Loucy (cell line): ENCODE measurements at regions not wholly inside any gene's neighbourhood (a gene's known extent, or its start where the extent isn't known, plus 50 kb on each side); places are given as distances from the start of the nearest gene placed in this dataset.

Source experiments
- H2AFZ ChIP-seq: fragments of 200-600 bp; sonication (generic); 2 replicates; pipeline ENCODE4 v1.6.0; 2016; ENCODE audit warnings: antibody characterized with exemption, mild to moderate bottlenecking, low read length, moderate library complexity
- H3F3A ChIP-seq: fragments of 200-600 bp; 2 replicates; pipeline ENCODE4 v1.6.0; 2016; ENCODE audit warnings: antibody characterized with exemption, low read depth, mild to moderate bottlenecking
- H3K27me3 ChIP-seq: fragments of 200-600 bp; sonication (generic); 2 replicates; pipeline ENCODE4 v1.6.1; 2014; ENCODE audit warnings: low read length, mild to moderate bottlenecking; ENCODE audit not compliant: insufficient read depth, poor library complexity, severe bottlenecking
- H3K36me3 ChIP-seq: fragments of 200-600 bp; sonication (generic); 2 replicates; pipeline ENCODE4 v1.6.1; 2016; ENCODE audit warnings: low read length; ENCODE audit not compliant: insufficient read depth
- H3K4me1 ChIP-seq: fragments of 200-600 bp; sonication (generic); 2 replicates; pipeline ENCODE4 v1.5.1; 2014; ENCODE audit warnings: low read length, mild to moderate bottlenecking; ENCODE audit not compliant: insufficient read depth, poor library complexity, severe bottlenecking
- H3K4me2 ChIP-seq: fragments of 200-600 bp; sonication (generic); 2 replicates; pipeline ENCODE4 v1.6.0; 2014; ENCODE audit warnings: antibody characterized with exemption, low read length, low read depth, mild to moderate bottlenecking; ENCODE audit not compliant: poor library complexity, severe bottlenecking
- H3K4me3 ChIP-seq: fragments of 200-600 bp; sonication (generic); 2 replicates; pipeline ENCODE4 v1.5.1; 2014; ENCODE audit warnings: low read length, mild to moderate bottlenecking, mixed read lengths; ENCODE audit not compliant: poor library complexity, severe bottlenecking
- H3K79me2 ChIP-seq: fragments of 200-600 bp; sonication (generic); 2 replicates; pipeline ENCODE4 v1.6.1; 2014; ENCODE audit warnings: low read length; ENCODE audit not compliant: insufficient read depth
- H3K9ac ChIP-seq: fragments of 200-600 bp; sonication (generic); 2 replicates; pipeline ENCODE4 v1.6.0; 2014; ENCODE audit warnings: mild to moderate bottlenecking, low read depth, low read length, moderate library complexity; ENCODE audit not compliant: poor library complexity, severe bottlenecking
- H3K9me2 ChIP-seq: fragments of 200-600 bp; sonication (generic); replicated peaks from 2 replicates; pipeline ENCODE4 v1.6.1; 2016; ENCODE audit warnings: low read depth, low read length, mixed read lengths
- H3K9me3 ChIP-seq: fragments of 200-600 bp; sonication (generic); 2 replicates; pipeline ENCODE4 v1.6.1; 2014; ENCODE audit warnings: mild to moderate bottlenecking, antibody characterized with exemption, low read length, low read depth; ENCODE audit not compliant: insufficient read depth
- H4K20me1 ChIP-seq: fragments of 200-600 bp; sonication (generic); 2 replicates; pipeline ENCODE4 v1.6.0; 2014; ENCODE audit warnings: antibody characterized with exemption, low read length, mild to moderate bottlenecking; ENCODE audit not compliant: insufficient read depth, poor library complexity, severe bottlenecking
- CTCF ChIP-seq: fragments of 200-600 bp; sonication (generic); conservative IDR thresholded peaks from 2 replicates; pipeline ENCODE4 v1.5.1; 2014; ENCODE audit warnings: mild to moderate bottlenecking, antibody characterized with exemption, low read length
- EZH2phosphoT487 ChIP-seq: fragments of 200-600 bp; IDR thresholded peaks from 2 replicates; pipeline ENCODE4 v1.6.1; 2018; ENCODE audit warnings: antibody characterized with exemption, mild to moderate bottlenecking, moderate library complexity, borderline replicate concordance

GRCh38 chr17:83160443-83161297 lies 81.3 kb downstream of the METRNL start:
- no peak overlapping the region for H3K4me2 ChIP-seq

GRCh38 chr17:83161298-83162034 lies 82.1 kb downstream of the METRNL start:
- H3K36me3 ChIP-seq = no peaks in the 10 kb centered on the region

More at GRCh38 chr17:83160443-83161297, 81.3 kb downstream of the METRNL start:
- Histone ChIP-seq H3K4me3 (no peak overlapping the region), H4K20me1 (no peaks in the 10 kb centered on the region), H3K9me3 (peaks cover 9% of the 10 kb centered on the region; the same call in 1 of the 2 replicates), H3K36me3 (no peaks in the 10 kb centered on the region), H3F3A (no peaks in the 10 kb centered on the region), H3K79me2 (no peaks in the 10 kb centered on the region), H3K9me2 (no peaks in the 10 kb centered on the region), H2AFZ (no peak overlapping the region), H3K9ac (no peak overlapping the region), H3K4me1 (no peaks in the 10 kb centered on the region), H3K27me3 (no peaks in the 10 kb centered on the region)
- TF ChIP-seq CTCF (no peak), EZH2phosphoT487 (no peak)

More at GRCh38 chr17:83161298-83162034, 82.1 kb downstream of the METRNL start:
- TF ChIP-seq EZH2phosphoT487 (no peak), CTCF (no peak)
- H3K9me2 ChIP-seq = no peaks in the 10 kb centered on the region
- no peak overlapping the region for H3K4me2 ChIP-seq
- H3K9me3 ChIP-seq = peaks cover 9% of the 10 kb centered on the region; the same call in 1 of the 2 replicates
- H3K9ac ChIP-seq = no peak overlapping the region
- no peaks in the 10 kb centered on the region for H3K4me1 ChIP-seq
- H4K20me1 ChIP-seq = no peaks in the 10 kb centered on the region
- no peaks in the 10 kb centered on the region for H3K27me3 ChIP-seq
- H3K4me3 ChIP-seq = no peak overlapping the region
- H3K79me2 ChIP-seq = no peaks in the 10 kb centered on the region
- H2AFZ ChIP-seq = no peak overlapping the region
- H3F3A ChIP-seq = no peaks in the 10 kb centered on the region
